H9 (cell line): ENCODE measurements at regions not wholly inside any gene's neighbourhood (a gene's known extent, or its start where the extent isn't known, plus 50 kb on each side); places are given as distances from the start of the nearest gene placed in this dataset.
A peak's percentile ranks its signal among the peaks of the same experiment; 100 is the strongest.

Source experiments
- DNase-seq: peaks from one replicate; pipeline ENCODE4 v3.0.0-alpha.2; 2017
- H2AFZ ChIP-seq: one replicate; pipeline ENCODE4 v1.6.1; 2013; ENCODE audit warnings: mild to moderate bottlenecking, low read length, control low read depth, moderate library complexity
- H2AK5ac ChIP-seq: 2 replicates; pipeline ENCODE4 v1.6.1; 2013; ENCODE audit warnings: low read length, control low read depth, mixed read lengths; ENCODE audit not compliant: insufficient read length
- H2BK120ac ChIP-seq: one replicate; pipeline ENCODE4 v1.6.1; 2013; ENCODE audit warnings: low read depth, mild to moderate bottlenecking, low read length, control low read depth, inconsistent platforms; ENCODE audit not compliant: poor library complexity, severe bottlenecking
- H2BK12ac ChIP-seq: 2 replicates; pipeline ENCODE4 v1.6.1; 2013; ENCODE audit warnings: low read length, control low read depth, mixed read lengths, low read depth; ENCODE audit not compliant: insufficient read length
- H2BK15ac ChIP-seq: 2 replicates; pipeline ENCODE4 v1.6.1; 2013; ENCODE audit warnings: low read depth, low read length, control low read depth
- H2BK20ac ChIP-seq: one replicate; pipeline ENCODE4 v1.6.1; 2013; ENCODE audit warnings: low read depth, mild to moderate bottlenecking, low read length, control low read depth, inconsistent platforms; ENCODE audit not compliant: poor library complexity, severe bottlenecking
- H2BK5ac ChIP-seq: 2 replicates; pipeline ENCODE4 v1.6.1; 2013; ENCODE audit warnings: low read length, control low read depth, mixed read lengths; ENCODE audit not compliant: insufficient read length
- H3K14ac ChIP-seq: 2 replicates; pipeline ENCODE4 v1.6.1; 2013; ENCODE audit warnings: low read length, control low read depth; ENCODE audit not compliant: insufficient read depth
- H3K18ac ChIP-seq: 2 replicates; pipeline ENCODE4 v1.6.1; 2013; ENCODE audit warnings: low read depth, mild to moderate bottlenecking, mixed read lengths, low read length, control low read depth; ENCODE audit not compliant: insufficient read length
- H3K23ac ChIP-seq: 2 replicates; pipeline ENCODE4 v1.6.1; 2013; ENCODE audit warnings: low read length, control low read depth, mixed read lengths, low read depth; ENCODE audit not compliant: insufficient read length
- H3K23me2 ChIP-seq: 2 replicates; pipeline ENCODE4 v1.6.1; 2013; ENCODE audit warnings: low read depth, mild to moderate bottlenecking, mixed read lengths, low read length, control low read depth; ENCODE audit not compliant: insufficient read length, poor library complexity, severe bottlenecking
- H3K27ac ChIP-seq: 2 replicates; pipeline ENCODE4 v1.5.1; 2013; ENCODE audit warnings: low read length, control low read depth, mixed read lengths, low read depth; ENCODE audit not compliant: insufficient read length
- H3K27me3 ChIP-seq: 2 replicates; pipeline ENCODE4 v1.6.1; 2013; ENCODE audit warnings: low read length, control low read depth, inconsistent platforms; ENCODE audit not compliant: insufficient read depth
- H3K4ac ChIP-seq: 2 replicates; pipeline ENCODE4 v1.6.1; 2013; ENCODE audit warnings: low read depth, mild to moderate bottlenecking, control low read depth, inconsistent platforms, low read length, moderate library complexity
- H3K4me1 ChIP-seq: 2 replicates; pipeline ENCODE4 v1.6.1; 2013; ENCODE audit warnings: low read length, control low read depth, inconsistent platforms; ENCODE audit not compliant: insufficient read depth
- H3K4me2 ChIP-seq: 2 replicates; pipeline ENCODE4 v1.6.1; 2013; ENCODE audit warnings: low read length, control low read depth, mixed read lengths; ENCODE audit not compliant: insufficient read length, insufficient read depth
- H3K56ac ChIP-seq: 2 replicates; pipeline ENCODE4 v1.6.1; 2013; ENCODE audit warnings: low read depth, mild to moderate bottlenecking, mixed read lengths, low read length, control low read depth; ENCODE audit not compliant: insufficient read length
- H3K79me1 ChIP-seq: 2 replicates; pipeline ENCODE4 v1.6.1; 2013; ENCODE audit warnings: low read depth, mild to moderate bottlenecking, moderate library complexity, low read length, control low read depth, inconsistent platforms; ENCODE audit not compliant: insufficient read depth, poor library complexity, severe bottlenecking
- H3K79me2 ChIP-seq: 2 replicates; pipeline ENCODE4 v1.6.1; 2013; ENCODE audit warnings: low read length, control low read depth, inconsistent platforms; ENCODE audit not compliant: insufficient read depth
- H3K9ac ChIP-seq: 2 replicates; pipeline ENCODE4 v1.6.1; 2013; ENCODE audit warnings: low read length, control low read depth, mixed read lengths; ENCODE audit not compliant: insufficient read length; ENCODE audit errors: extremely low read depth
- H3K9me3 ChIP-seq: one replicate; pipeline ENCODE4 v1.6.1; 2013; ENCODE audit warnings: low read depth, low read length, inconsistent platforms; ENCODE audit not compliant: control insufficient read depth
- H3T11ph ChIP-seq: one replicate; pipeline ENCODE4 v1.6.1; 2013; ENCODE audit warnings: mild to moderate bottlenecking, low read length, control low read depth, inconsistent platforms
- H4K20me1 ChIP-seq: one replicate; pipeline ENCODE4 v1.6.1; 2013; ENCODE audit not compliant: control insufficient read depth, insufficient read length, insufficient read depth
- H4K5ac ChIP-seq: 2 replicates; pipeline ENCODE4 v1.6.1; 2013; ENCODE audit warnings: low read depth, mild to moderate bottlenecking, mixed read lengths, low read length, control low read depth; ENCODE audit not compliant: insufficient read length
- H4K8ac ChIP-seq: replicated peaks from 2 replicates; pipeline ENCODE4 v1.6.1; 2013; ENCODE audit warnings: low read length, control low read depth, mixed read lengths, low read depth; ENCODE audit not compliant: insufficient read length
- H4K91ac ChIP-seq: 2 replicates; pipeline ENCODE4 v1.6.1; 2013; ENCODE audit warnings: low read depth, mild to moderate bottlenecking, moderate library complexity, mixed read lengths, low read length, control low read depth; ENCODE audit not compliant: insufficient read length
- H3K27ac Mint-ChIP-seq, 3 experiments: 2 replicates in 2 of 3; 3 replicates in 1 of 3; pipeline ENCODE4 v1.8.0; 2020 to 2021; ENCODE audit warnings: mixed read lengths in 3 of 3, mild to moderate bottlenecking in 1 of 3, moderate library complexity in 1 of 3
- H3K27me3 Mint-ChIP-seq: 2 replicates; pipeline ENCODE4 v1.8.0; 2021; ENCODE audit warnings: low read depth, mild to moderate bottlenecking, moderate library complexity, mixed read lengths
- H3K36me3 Mint-ChIP-seq, 3 experiments: 2 replicates in 2 of 3; 3 replicates in 1 of 3; pipeline ENCODE4 v1.8.0; 2020 to 2021; ENCODE audit warnings: low read depth in 3 of 3, mixed read lengths in 3 of 3; ENCODE audit not compliant: insufficient read depth in 1 of 3
- H3K4me1 Mint-ChIP-seq, 2 experiments: 2 replicates each; pipeline ENCODE4 v1.8.0; 2020; ENCODE audit warnings: mixed read lengths in 2 of 2
- H3K4me3 Mint-ChIP-seq, 2 experiments: 2 replicates in 1 of 2; 3 replicates in 1 of 2; pipeline ENCODE4 v1.8.0; 2020 to 2021; ENCODE audit warnings: mild to moderate bottlenecking in 2 of 2, mixed read lengths in 2 of 2, moderate library complexity in 1 of 2
- H3K9me3 Mint-ChIP-seq, 2 experiments: 2 replicates in 1 of 2; 3 replicates in 1 of 2; pipeline ENCODE4 v1.8.0; 2020; ENCODE audit warnings: mild to moderate bottlenecking in 2 of 2, mixed read lengths in 2 of 2, moderate library complexity in 1 of 2
- CTCF ChIP-seq: fragments of 200-600 bp; sonication (generic); conservative IDR thresholded peaks from 3 replicates; pipeline ENCODE4 v1.8.0; 2021; ENCODE audit warnings: antibody characterized with exemption, mild to moderate bottlenecking
- WGBS: extraction: QIAGEN DNeasy Blood & Tissue Kit; methylation state at CpG from one replicate; pipeline ENCODE4 v1.1.7; 2013; ENCODE audit warnings: missing lambda C conversion rate, low lambda C conversion rate, mixed read lengths; ENCODE audit not compliant: insufficient read length; ENCODE audit errors: extremely low coverage; 5-methylcytosine and 5-hydroxymethylcytosine counted together

GRCh38 chr16:73915140-73915539, 381.5 kb upstream of the PSMD7 start:
- Histone ChIP-seq H3K27me3 (no peaks in the 10 kb centered on the region), H3K23ac (no peak overlapping the region), H3K27ac (no peak overlapping the region), H4K91ac (no peak overlapping the region), H3K56ac (no peak overlapping the region), H4K20me1 (no peaks in the 10 kb centered on the region), H3T11ph (no peak overlapping the region), H4K5ac (no peak overlapping the region), H2AK5ac (no peak overlapping the region), H2BK5ac (no peak overlapping the region), H3K14ac (no peak overlapping the region), H3K4me1 (peaks cover 6% of the 10 kb centered on the region; the same call in 1 of the 2 replicates), H2AFZ (no peak overlapping the region), H4K8ac (no peak overlapping the region), H3K4me2 (peak overlapping the region; percentile 12), H2BK20ac (no peak overlapping the region), H3K4ac (no peak overlapping the region), H3K79me2 (no peaks in the 10 kb centered on the region), H3K9me3 (no peaks in the 10 kb centered on the region), H2BK12ac (no peak overlapping the region), H3K9ac (no peak overlapping the region), H2BK15ac (no peak overlapping the region), H3K79me1 (no peaks in the 10 kb centered on the region), H3K18ac (no peak overlapping the region), H2BK120ac (no peak overlapping the region), H3K23me2 (no peaks in the 10 kb centered on the region)
- H3K36me3 Mint-ChIP-seq, result no peaks in the 10 kb centered on the region
- no CpG with 5 or more reads among the region's 5 CpGs for WGBS
- peaks cover 20 to 22% of the 10 kb centered on the region in 2 experiments for H3K4me1 Mint-ChIP-seq
- no peak for TF ChIP-seq CTCF
- H3K27ac Mint-ChIP-seq, result no peak overlapping the region
- H3K4me3 Mint-ChIP-seq, result no peak overlapping the region
- H3K27me3 Mint-ChIP-seq, result no peaks in the 10 kb centered on the region
- H3K9me3 Mint-ChIP-seq, result no peaks in the 10 kb centered on the region
- DNase-seq, result no peak
